Gastrocnemius medialis (tissue), 4 donors: ENCODE measurements at regions not wholly inside any gene's neighbourhood (a gene's known extent, or its start where the extent isn't known, plus 50 kb on each side); places are given as distances from the start of the nearest gene placed in this dataset.

Experiments used
- CTCF ChIP-seq, 5 experiments: fragments of 450-650 bp in 3 of 5; fragments of 200-600 bp in 2 of 5; sonication (generic) in 2 of 5; IDR thresholded peaks in 4 of 5; conservative IDR thresholded peaks in 1 of 5; 1 replicate in 4 of 5; 2 replicates in 1 of 5; pipeline ENCODE4 v1.5.1; 2016 to 2019; ENCODE audit warnings: antibody characterized with exemption in 5 of 5, mild to moderate bottlenecking in 3 of 5, moderate library complexity in 3 of 5
- POLR2A ChIP-seq, 2 donors: fragments of 450-650 bp; IDR thresholded peaks; one replicate each; pipeline ENCODE4 v1.6.1; 2017; ENCODE audit warnings: antibody characterized with exemption in 2 of 2, mild to moderate bottlenecking in 2 of 2, moderate library complexity in 2 of 2

GRCh38 chr11:122422682-122423081 is 232.8 kb upstream of the UBASH3B start:
- no peak for TF ChIP-seq CTCF (IDR thresholded peaks at IDR 0.05 in 4 of 5, conservative IDR thresholded peaks at IDR 0.05 in 1 of 5)
- no peak for TF ChIP-seq POLR2A (IDR thresholded peaks at IDR 0.05)
